Osteoblast (primary cell): ENCODE measurements at regions not wholly inside any gene's neighbourhood (a gene's known extent, or its start where the extent isn't known, plus 50 kb on each side); places are given as distances from the start of the nearest gene placed in this dataset.

Experiments used
- DNase-seq: peaks from one replicate; pipeline ENCODE4 v3.0.0; 2011; ENCODE audit warnings: low spot score, mixed read lengths; ENCODE audit not compliant: insufficient read length; ENCODE audit errors: missing footprints
- H2AFZ ChIP-seq: 2 replicates; pipeline ENCODE4 v1.6.0; 2011; ENCODE audit warnings: mild to moderate bottlenecking, low read length
- H3K27ac ChIP-seq: 2 replicates; pipeline ENCODE4 v1.5.1; 2011; ENCODE audit warnings: mild to moderate bottlenecking, low read depth, low read length, moderate library complexity
- H3K27me3 ChIP-seq: 2 replicates; pipeline ENCODE4 v1.6.0; 2012; ENCODE audit warnings: mild to moderate bottlenecking, control low read depth, inconsistent platforms, low read length, moderate library complexity; ENCODE audit not compliant: insufficient read depth
- H3K36me3 ChIP-seq: 2 replicates; pipeline ENCODE4 v1.5.1; 2011; ENCODE audit warnings: mild to moderate bottlenecking, low read length, control low read depth, moderate library complexity; ENCODE audit not compliant: insufficient read depth
- H3K4me1 ChIP-seq: 2 replicates; pipeline ENCODE4 v1.5.1; 2011; ENCODE audit warnings: mild to moderate bottlenecking, low read length, control low read depth, moderate library complexity; ENCODE audit not compliant: insufficient read depth
- H3K4me2 ChIP-seq: 2 replicates; pipeline ENCODE4 v1.6.0; 2011; ENCODE audit warnings: mild to moderate bottlenecking, low read length; ENCODE audit not compliant: insufficient read depth
- H3K4me3 ChIP-seq: fragments of 200-600 bp; sonication (generic); 3 replicates; pipeline ENCODE4 v1.5.1; 2012; ENCODE audit warnings: mild to moderate bottlenecking, low read length, inconsistent platforms; ENCODE audit not compliant: insufficient read depth
- H3K79me2 ChIP-seq: 2 replicates; pipeline ENCODE4 v1.6.0; 2012; ENCODE audit warnings: mild to moderate bottlenecking, low read length, control low read depth, inconsistent platforms; ENCODE audit not compliant: insufficient read depth
- H3K9me3 ChIP-seq: 2 replicates; pipeline ENCODE4 v1.5.1; 2011; ENCODE audit warnings: low read depth, low read length, control low read depth
- H4K20me1 ChIP-seq: 2 replicates; pipeline ENCODE4 v1.6.0; 2012; ENCODE audit warnings: mild to moderate bottlenecking, low read length, control low read depth; ENCODE audit not compliant: insufficient read depth
- CTCF ChIP-seq: IDR thresholded peaks from 2 replicates; pipeline ENCODE4 v1.5.1; 2011; ENCODE audit warnings: mild to moderate bottlenecking, low read depth, low read length, moderate library complexity; ENCODE audit errors: extremely low read depth

- no peaks in the 10 kb centered on the region for H3K9me3 ChIP-seq
- no peak overlapping the region for H3K4me2 ChIP-seq
- H3K27ac ChIP-seq, result no peak overlapping the region
- peaks cover 23% of the 10 kb centered on the region for H3K27me3 ChIP-seq
- no peaks in the 10 kb centered on the region for H3K4me1 ChIP-seq
- no peak overlapping the region for H3K4me3 ChIP-seq
- DNase-seq, result no peak
- no peaks in the 10 kb centered on the region for H3K79me2 ChIP-seq
- no peaks in the 10 kb centered on the region for H3K36me3 ChIP-seq
- no peak overlapping the region for H2AFZ ChIP-seq
- H4K20me1 ChIP-seq, result no peaks in the 10 kb centered on the region
- TF ChIP-seq CTCF, result no peak
These were observed 113.3 kb upstream of the ALX4 start for GRCh38 chr11:44423289-44423688.

- no peak overlapping the region for H2AFZ ChIP-seq
- TF ChIP-seq CTCF, result no peak
- peaks cover 18% of the 10 kb centered on the region for H3K27me3 ChIP-seq
- no peak overlapping the region for H3K4me3 ChIP-seq
- no peak overlapping the region for H3K4me2 ChIP-seq
- H3K36me3 ChIP-seq, result no peaks in the 10 kb centered on the region
- H3K4me1 ChIP-seq, result no peaks in the 10 kb centered on the region
- H3K79me2 ChIP-seq, result no peaks in the 10 kb centered on the region
- no peaks in the 10 kb centered on the region for H4K20me1 ChIP-seq
- H3K9me3 ChIP-seq, result no peaks in the 10 kb centered on the region
- no peak for DNase-seq
- no peak overlapping the region for H3K27ac ChIP-seq
These were observed 114.9 kb upstream of the ALX4 start for GRCh38 chr11:44424841-44425240.

GRCh38 chr11:44426119-44426518, 116.2 kb upstream of the ALX4 start:
- Histone ChIP-seq H4K20me1 (no peaks in the 10 kb centered on the region), H3K27ac (no peak overlapping the region), H3K4me1 (no peaks in the 10 kb centered on the region), H3K27me3 (peaks cover 18% of the 10 kb centered on the region), H2AFZ (no peak overlapping the region), H3K4me2 (no peak overlapping the region), H3K36me3 (no peaks in the 10 kb centered on the region), H3K4me3 (no peak overlapping the region), H3K79me2 (no peaks in the 10 kb centered on the region), H3K9me3 (no peaks in the 10 kb centered on the region)
- TF ChIP-seq CTCF, result no peak
- no peak for DNase-seq

- Histone ChIP-seq H3K36me3 (no peaks in the 10 kb centered on the region), H3K27me3 (peaks cover 14% of the 10 kb centered on the region), H3K4me2 (no peak overlapping the region), H3K27ac (no peak overlapping the region), H3K4me3 (no peak overlapping the region), H2AFZ (no peak overlapping the region), H4K20me1 (no peaks in the 10 kb centered on the region), H3K9me3 (no peaks in the 10 kb centered on the region), H3K4me1 (no peaks in the 10 kb centered on the region), H3K79me2 (no peaks in the 10 kb centered on the region)
- TF ChIP-seq CTCF, result no peak
- no peak for DNase-seq
These were observed 117.0 kb upstream of the ALX4 start for GRCh38 chr11:44426958-44427357.
